GM06990 (cell line): ENCODE measurements at regions not wholly inside any gene's neighbourhood (a gene's known extent, or its start where the extent isn't known, plus 50 kb on each side); places are given as distances from the start of the nearest gene placed in this dataset.

ENCODE experiments used
- DNase-seq: peaks from one replicate; pipeline ENCODE4 v3.0.0-alpha.2; 2011; ENCODE audit not compliant: insufficient read length; ENCODE audit errors: extremely low read depth
- H3K27me3 ChIP-seq: replicated peaks from 2 replicates; pipeline ENCODE4 v1.6.0; 2011; ENCODE audit warnings: low read length; ENCODE audit not compliant: control insufficient read depth, insufficient read depth
- H3K36me3 ChIP-seq: 2 replicates; pipeline ENCODE4 v1.5.1; 2011; ENCODE audit warnings: low read length; ENCODE audit not compliant: control insufficient read depth, insufficient read depth
- H3K4me3 ChIP-seq: replicated peaks from 2 replicates; pipeline ENCODE4 v1.5.1; 2011; ENCODE audit warnings: low read depth, mild to moderate bottlenecking, control low read depth, low read length
- TF ChIP-seq, protein P1 (sequence below): IDR thresholded peaks from 2 replicates; pipeline ENCODE4 v1.5.1; 2011; ENCODE audit warnings: low read length, control low read depth, mild to moderate bottlenecking, inconsistent platforms; ENCODE audit not compliant: insufficient read depth, poor library complexity, severe bottlenecking

DNA sequence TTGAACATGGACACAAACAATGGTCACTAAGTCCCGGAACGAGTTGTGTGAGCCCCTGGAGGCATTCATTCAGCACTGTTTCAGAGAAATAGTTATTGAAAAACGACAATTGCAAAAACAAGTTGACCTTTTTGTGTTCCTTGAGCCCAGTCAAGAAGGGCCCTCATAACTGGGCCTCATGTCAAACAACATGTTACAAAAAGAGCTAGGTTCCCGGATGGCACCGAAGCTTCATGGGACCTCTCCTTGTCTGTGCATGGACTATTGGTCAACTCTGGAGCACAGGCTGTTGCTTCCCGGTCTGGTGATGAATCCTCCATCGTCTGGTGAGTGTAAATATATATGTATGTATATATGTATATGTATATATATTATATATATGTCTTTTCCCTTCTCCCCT is 176.6 kb downstream of the ALG10 start:
- no peaks in the 10 kb centered on the region for H3K27me3 ChIP-seq
- no peak overlapping the region for H3K4me3 ChIP-seq
- TF ChIP-seq, protein P1, sequence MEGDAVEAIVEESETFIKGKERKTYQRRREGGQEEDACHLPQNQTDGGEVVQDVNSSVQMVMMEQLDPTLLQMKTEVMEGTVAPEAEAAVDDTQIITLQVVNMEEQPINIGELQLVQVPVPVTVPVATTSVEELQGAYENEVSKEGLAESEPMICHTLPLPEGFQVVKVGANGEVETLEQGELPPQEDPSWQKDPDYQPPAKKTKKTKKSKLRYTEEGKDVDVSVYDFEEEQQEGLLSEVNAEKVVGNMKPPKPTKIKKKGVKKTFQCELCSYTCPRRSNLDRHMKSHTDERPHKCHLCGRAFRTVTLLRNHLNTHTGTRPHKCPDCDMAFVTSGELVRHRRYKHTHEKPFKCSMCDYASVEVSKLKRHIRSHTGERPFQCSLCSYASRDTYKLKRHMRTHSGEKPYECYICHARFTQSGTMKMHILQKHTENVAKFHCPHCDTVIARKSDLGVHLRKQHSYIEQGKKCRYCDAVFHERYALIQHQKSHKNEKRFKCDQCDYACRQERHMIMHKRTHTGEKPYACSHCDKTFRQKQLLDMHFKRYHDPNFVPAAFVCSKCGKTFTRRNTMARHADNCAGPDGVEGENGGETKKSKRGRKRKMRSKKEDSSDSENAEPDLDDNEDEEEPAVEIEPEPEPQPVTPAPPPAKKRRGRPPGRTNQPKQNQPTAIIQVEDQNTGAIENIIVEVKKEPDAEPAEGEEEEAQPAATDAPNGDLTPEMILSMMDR: no peak
- H3K36me3 ChIP-seq: no peaks in the 10 kb centered on the region
- no peak for DNase-seq

DNA sequence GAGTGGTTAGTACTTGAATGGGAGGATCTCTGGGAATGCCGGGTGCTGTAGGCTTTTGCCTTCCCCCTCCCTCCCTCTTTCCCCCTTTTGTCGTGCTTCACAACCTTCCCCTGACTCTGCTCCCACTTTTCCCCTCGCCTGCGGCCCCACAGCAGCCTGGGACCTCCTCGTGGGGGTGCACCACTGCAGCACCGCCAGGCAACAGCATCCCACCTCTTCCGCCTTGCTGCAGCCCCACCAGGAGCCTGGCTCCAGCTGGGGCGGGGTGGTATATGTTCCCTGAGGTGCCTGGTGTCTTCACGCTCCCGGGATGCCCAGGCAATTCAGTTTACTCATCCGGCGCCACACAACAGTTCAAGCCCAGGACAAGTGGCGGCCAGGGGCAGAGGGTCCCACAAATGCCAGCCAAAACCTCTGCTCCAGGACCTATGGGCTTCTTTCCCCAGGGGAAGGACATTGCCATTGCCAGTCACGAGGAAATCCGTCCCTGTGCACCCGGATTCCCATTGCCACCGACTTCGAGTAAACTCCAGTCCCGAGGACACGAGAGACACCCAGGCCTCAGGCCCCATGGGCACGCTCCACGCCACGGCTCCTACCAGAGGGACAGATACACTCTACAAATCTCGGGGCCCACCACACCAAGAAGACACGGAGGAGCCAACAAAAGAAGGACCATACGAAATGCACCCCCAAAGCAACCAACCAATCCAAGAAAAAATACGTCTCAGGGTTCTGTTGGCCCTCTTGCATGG is 181.7 kb downstream of the ALG10 start:
- Histone ChIP-seq H3K4me3 (no peak overlapping the region), H3K27me3 (no peaks in the 10 kb centered on the region), H3K36me3 (no peaks in the 10 kb centered on the region)
- no peak for DNase-seq
- TF ChIP-seq, protein P1: no peak

DNA sequence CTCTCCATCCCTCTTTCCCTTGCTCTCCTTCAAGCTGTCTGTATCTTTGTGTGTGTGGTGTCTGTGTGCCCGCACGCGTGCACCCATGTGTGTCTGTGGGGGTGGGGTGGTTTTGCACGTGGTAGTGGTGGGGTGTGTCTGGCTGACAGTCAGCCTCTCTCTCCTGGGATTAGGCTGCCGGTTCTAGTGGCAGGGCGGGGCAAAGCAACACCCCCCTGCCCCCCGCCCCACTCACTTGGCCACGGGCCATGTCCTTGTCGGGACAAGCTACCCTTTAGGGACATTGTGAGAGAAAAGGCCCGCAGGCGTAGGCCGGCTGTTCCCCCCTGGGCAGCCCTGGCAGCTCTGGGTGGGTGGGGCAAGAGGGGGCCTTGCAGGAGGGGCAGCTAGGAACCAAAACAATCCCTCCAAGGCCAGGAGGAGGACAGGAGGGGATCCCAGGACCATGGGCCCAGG is 182.6 kb downstream of the ALG10 start:
- no peaks in the 10 kb centered on the region for H3K27me3 ChIP-seq
- no peak for DNase-seq
- TF ChIP-seq, protein P1: no peak
- no peak overlapping the region for H3K4me3 ChIP-seq
- no peaks in the 10 kb centered on the region for H3K36me3 ChIP-seq

DNA sequence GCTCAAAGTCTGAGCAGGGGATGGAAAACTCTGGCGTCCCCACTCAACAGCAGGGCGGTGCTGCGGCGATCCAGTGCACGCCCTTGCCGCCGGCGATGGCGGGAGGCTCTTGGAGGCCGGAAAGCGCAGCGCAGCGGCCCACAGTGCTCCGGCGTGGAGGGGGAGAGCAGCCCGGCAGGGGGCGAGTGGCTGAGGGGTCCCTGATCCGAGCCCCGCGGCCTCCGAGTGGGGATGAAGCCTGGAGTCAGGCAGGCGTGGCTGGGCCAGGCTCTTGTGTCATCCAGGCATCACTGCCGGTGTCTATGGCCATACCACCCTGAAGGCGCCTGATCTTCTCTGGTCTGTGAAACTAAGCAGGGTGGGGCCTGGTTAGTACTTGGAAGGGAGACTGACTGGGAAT is 183.1 kb downstream of the ALG10 start:
- no peak overlapping the region for H3K4me3 ChIP-seq
- no peaks in the 10 kb centered on the region for H3K36me3 ChIP-seq
- no peak for DNase-seq
- no peaks in the 10 kb centered on the region for H3K27me3 ChIP-seq
- TF ChIP-seq, protein P1: no peak

DNA sequence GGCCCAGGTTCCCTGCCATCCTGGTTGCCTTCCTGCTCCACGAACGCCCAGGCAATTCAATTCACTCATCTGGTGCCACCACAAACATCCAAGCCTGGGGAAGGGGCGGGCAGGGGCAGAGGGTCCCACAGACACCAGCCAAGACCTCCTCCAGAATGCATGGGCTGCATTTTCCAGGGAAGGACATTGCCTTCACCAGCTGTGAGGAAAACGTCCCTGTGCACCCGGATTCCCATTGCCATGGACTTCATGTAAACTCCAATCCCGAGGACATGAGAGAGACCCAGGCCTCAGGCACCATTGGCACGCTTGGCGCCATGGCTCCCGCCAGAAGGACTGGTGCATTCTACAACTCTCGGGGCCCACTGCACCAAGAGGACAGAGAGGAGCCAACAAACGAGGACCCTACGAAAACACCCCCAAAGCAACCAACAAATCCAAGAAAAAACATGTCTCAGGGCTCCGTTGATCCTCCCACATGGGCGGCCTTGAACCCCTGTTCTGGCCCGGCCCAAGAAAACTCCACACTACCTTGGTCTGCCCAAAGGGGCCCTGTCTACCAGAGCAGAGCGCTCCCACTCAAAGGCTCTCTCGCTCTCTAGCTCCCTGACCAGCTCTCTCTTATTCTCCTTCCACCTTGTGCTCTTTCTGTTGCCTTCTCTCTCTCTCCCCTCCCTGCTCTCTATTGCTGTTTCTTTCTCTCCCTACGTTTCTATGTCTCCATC is 183.9 kb downstream of the ALG10 start:
- DNase-seq: no peak
- TF ChIP-seq, protein P1: no peak
- no peak overlapping the region for H3K4me3 ChIP-seq
- H3K27me3 ChIP-seq: no peaks in the 10 kb centered on the region
- H3K36me3 ChIP-seq: no peaks in the 10 kb centered on the region
